Kidney glomerular epithelial cell (primary cell): ENCODE measurements at regions not wholly inside any gene's neighbourhood (a gene's known extent, or its start where the extent isn't known, plus 50 kb on each side); places are given as distances from the start of the nearest gene placed in this dataset.

Experiments used
- DNase-seq: peaks from one replicate; lab custom pipeline; 2025; lab: John Stamatoyannopoulos, UW

- no peak for DNase-seq
These were observed 482.6 kb downstream of the RPS24 start for GRCh38 chr10:78516236-78516635.

- DNase-seq = no peak
These were observed 483.1 kb downstream of the RPS24 start for GRCh38 chr10:78516756-78517155.

GRCh38 chr10:78518224-78518623 lies 484.6 kb downstream of the RPS24 start:
- no peak for DNase-seq

GRCh38 chr10:78520737-78521430 lies 487.2 kb downstream of the RPS24 start:
- DNase-seq = peak; percentile 51

- DNase-seq = no peak
These were observed 489.8 kb downstream of the RPS24 start for GRCh38 chr10:78523453-78523852.

GRCh38 chr10:78524342-78524741 lies 490.7 kb downstream of the RPS24 start:
- DNase-seq = no peak

GRCh38 chr10:78524941-78525340 lies 491.3 kb downstream of the RPS24 start:
- no peak for DNase-seq

- no peak for DNase-seq
These were observed 492.7 kb downstream of the RPS24 start for GRCh38 chr10:78526347-78526746.

- DNase-seq = no peak
These were observed 493.6 kb downstream of the RPS24 start for GRCh38 chr10:78527296-78527695.

GRCh38 chr10:78528749-78529204 lies 495.1 kb downstream of the RPS24 start:
- DNase-seq = no peak

- DNase-seq = no peak
These were observed 495.6 kb downstream of the RPS24 start for GRCh38 chr10:78529262-78529661.

GRCh38 chr10:78531088-78531487 lies 497.4 kb downstream of the RPS24 start:
- no peak for DNase-seq

- no peak for DNase-seq
These were observed 498.9 kb downstream of the RPS24 start for GRCh38 chr10:78532480-78533042.

- DNase-seq = no peak
These were observed 499.4 kb downstream of the RPS24 start for GRCh38 chr10:78533098-78533497.

GRCh38 chr10:78533776-78534175 lies 500.1 kb downstream of the RPS24 start:
- no peak for DNase-seq

- no peak for DNase-seq
These were observed 502.1 kb downstream of the RPS24 start for GRCh38 chr10:78535716-78536218.

GRCh38 chr10:78537018-78537417 lies 503.4 kb downstream of the RPS24 start:
- DNase-seq = no peak

GRCh38 chr10:78539247-78539766 lies 505.6 kb downstream of the RPS24 start:
- DNase-seq = no peak

- DNase-seq = no peak
These were observed 506.9 kb downstream of the RPS24 start for GRCh38 chr10:78540355-78541076.

GRCh38 chr10:78541481-78542140 lies 507.9 kb downstream of the RPS24 start:
- no peak for DNase-seq

GRCh38 chr10:78542141-78542489 lies 508.5 kb downstream of the RPS24 start:
- no peak for DNase-seq

- DNase-seq = no peak
These were observed 508.9 kb downstream of the RPS24 start for GRCh38 chr10:78542521-78542920.
